Smooth muscle cell (in vitro differentiated cells): ENCODE measurements at regions not wholly inside any gene's neighbourhood (a gene's known extent, or its start where the extent isn't known, plus 50 kb on each side); places are given as distances from the start of the nearest gene placed in this dataset.

Experiments
- DNase-seq: peaks from one replicate; lab custom pipeline; 2025; ENCODE audit not compliant: unreplicated experiment; lab: John Stamatoyannopoulos, UW
- H2AFZ ChIP-seq: fragments of 200-600 bp; sonication (generic); 2 replicates; pipeline ENCODE4 v1.6.0; 2016; ENCODE audit warnings: antibody characterized with exemption, low read depth, mild to moderate bottlenecking
- H3F3A ChIP-seq: fragments of 200-600 bp; sonication (generic); 2 replicates; pipeline ENCODE4 v1.6.0; 2017; ENCODE audit warnings: antibody characterized with exemption, low read depth
- H3K27ac ChIP-seq: fragments of 200-600 bp; sonication (generic); 2 replicates; pipeline ENCODE4 v1.5.1; 2016; ENCODE audit warnings: low read depth, mild to moderate bottlenecking
- H3K27me3 ChIP-seq: fragments of 200-600 bp; sonication (generic); 2 replicates; pipeline ENCODE4 v1.6.1; 2016; ENCODE audit warnings: low read depth, mild to moderate bottlenecking
- H3K36me3 ChIP-seq: fragments of 200-600 bp; sonication (generic); 2 replicates; pipeline ENCODE4 v1.5.1; 2016; ENCODE audit warnings: low read depth
- H3K4me1 ChIP-seq: fragments of 200-600 bp; sonication (generic); 2 replicates; pipeline ENCODE4 v1.5.1; 2016; ENCODE audit warnings: low read depth
- H3K4me2 ChIP-seq: fragments of 200-600 bp; sonication (generic); 2 replicates; pipeline ENCODE4 v1.6.0; 2016; ENCODE audit warnings: mild to moderate bottlenecking
- H3K4me3 ChIP-seq: fragments of 200-600 bp; sonication (generic); 2 replicates; pipeline ENCODE4 v1.5.1; 2016; ENCODE audit warnings: mild to moderate bottlenecking
- H3K79me2 ChIP-seq: fragments of 200-600 bp; sonication (generic); 2 replicates; pipeline ENCODE4 v1.6.0; 2016; ENCODE audit warnings: low read depth, mild to moderate bottlenecking
- H3K9ac ChIP-seq: fragments of 200-600 bp; sonication (generic); 2 replicates; pipeline ENCODE4 v1.6.0; 2016; ENCODE audit warnings: low read depth
- H3K9me3 ChIP-seq: fragments of 200-600 bp; sonication (generic); replicated peaks from 2 replicates; pipeline ENCODE4 v1.5.1; 2016; ENCODE audit warnings: low read depth
- H4K20me1 ChIP-seq: fragments of 200-600 bp; sonication (generic); 2 replicates; pipeline ENCODE4 v1.6.0; 2016; ENCODE audit warnings: low read depth
- WGBS: methylation state at CpG from one replicate; pipeline ENCODE4 v1.1.7; 2016; ENCODE audit warnings: low lambda C conversion rate; 5-methylcytosine and 5-hydroxymethylcytosine counted together
- TF ChIP-seq, protein P1 (sequence below): fragments of 200-600 bp; sonication (generic); IDR thresholded peaks from 2 replicates; pipeline ENCODE4 v1.5.1; 2017; ENCODE audit warnings: borderline replicate concordance, mild to moderate bottlenecking, antibody characterized with exemption; ENCODE audit not compliant: insufficient read depth, poor library complexity, severe bottlenecking

GRCh38 chr11:43561832-43562231, 118.7 kb upstream of the HSD17B12 start:
- Histone ChIP-seq H3K4me3 (no peak overlapping the region), H3F3A (no peaks in the 10 kb centered on the region), H3K79me2 (no peaks in the 10 kb centered on the region), H3K9ac (no peak overlapping the region), H3K27me3 (peaks cover 41% of the 10 kb centered on the region), H3K27ac (no peak overlapping the region), H4K20me1 (no peaks in the 10 kb centered on the region), H3K36me3 (no peaks in the 10 kb centered on the region), H2AFZ (no peak overlapping the region), H3K4me2 (no peak overlapping the region), H3K9me3 (no peaks in the 10 kb centered on the region), H3K4me1 (peaks cover 17% of the 10 kb centered on the region)
- DNase-seq = no peak
- 82% methylated on average over 3 of the region's 3 CpGs for WGBS
- TF ChIP-seq, protein P1, sequence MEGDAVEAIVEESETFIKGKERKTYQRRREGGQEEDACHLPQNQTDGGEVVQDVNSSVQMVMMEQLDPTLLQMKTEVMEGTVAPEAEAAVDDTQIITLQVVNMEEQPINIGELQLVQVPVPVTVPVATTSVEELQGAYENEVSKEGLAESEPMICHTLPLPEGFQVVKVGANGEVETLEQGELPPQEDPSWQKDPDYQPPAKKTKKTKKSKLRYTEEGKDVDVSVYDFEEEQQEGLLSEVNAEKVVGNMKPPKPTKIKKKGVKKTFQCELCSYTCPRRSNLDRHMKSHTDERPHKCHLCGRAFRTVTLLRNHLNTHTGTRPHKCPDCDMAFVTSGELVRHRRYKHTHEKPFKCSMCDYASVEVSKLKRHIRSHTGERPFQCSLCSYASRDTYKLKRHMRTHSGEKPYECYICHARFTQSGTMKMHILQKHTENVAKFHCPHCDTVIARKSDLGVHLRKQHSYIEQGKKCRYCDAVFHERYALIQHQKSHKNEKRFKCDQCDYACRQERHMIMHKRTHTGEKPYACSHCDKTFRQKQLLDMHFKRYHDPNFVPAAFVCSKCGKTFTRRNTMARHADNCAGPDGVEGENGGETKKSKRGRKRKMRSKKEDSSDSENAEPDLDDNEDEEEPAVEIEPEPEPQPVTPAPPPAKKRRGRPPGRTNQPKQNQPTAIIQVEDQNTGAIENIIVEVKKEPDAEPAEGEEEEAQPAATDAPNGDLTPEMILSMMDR = no peak

GRCh38 chr11:43567396-43567975, 113.1 kb upstream of the HSD17B12 start:
- no peaks in the 10 kb centered on the region for H3K36me3 ChIP-seq
- peaks cover 57% of the 10 kb centered on the region for H3K27me3 ChIP-seq
- H3K4me3 ChIP-seq = no peak overlapping the region
- H2AFZ ChIP-seq = no peak overlapping the region
- H3K4me1 ChIP-seq = no peaks in the 10 kb centered on the region
- no peak for DNase-seq
- no peaks in the 10 kb centered on the region for H3F3A ChIP-seq
- no peaks in the 10 kb centered on the region for H3K9me3 ChIP-seq
- H3K27ac ChIP-seq = no peak overlapping the region
- no peak overlapping the region for H3K4me2 ChIP-seq
- H3K79me2 ChIP-seq = no peaks in the 10 kb centered on the region
- no peaks in the 10 kb centered on the region for H4K20me1 ChIP-seq
- TF ChIP-seq, protein P1 = peak; percentile 66
- no peak overlapping the region for H3K9ac ChIP-seq
- WGBS = 20% methylated on average over 5 of the region's 5 CpGs

DNA sequence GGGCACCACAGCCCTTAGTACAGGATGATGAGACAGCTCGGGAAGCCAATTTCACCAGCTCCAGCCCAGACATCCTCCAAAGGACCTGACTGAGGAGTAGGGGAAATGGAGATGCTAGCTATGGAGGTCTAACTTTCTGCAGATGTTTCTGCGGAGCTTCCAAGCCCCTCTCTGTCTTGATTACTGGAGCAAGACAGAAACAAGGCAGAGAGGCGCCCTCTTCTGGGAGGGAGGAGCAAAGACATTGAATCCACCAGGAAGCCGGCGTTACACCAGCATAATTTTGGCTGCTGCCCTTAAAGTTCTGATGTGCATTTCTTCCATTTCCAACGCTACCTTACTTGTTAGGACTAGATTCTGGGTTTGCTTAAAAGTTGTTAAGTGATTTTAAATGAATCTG, 107.3 kb upstream of the HSD17B12 start:
- Histone ChIP-seq H3K4me1 (peaks cover 20% of the 10 kb centered on the region), H2AFZ (no peak overlapping the region), H3K27ac (no peak overlapping the region), H4K20me1 (no peaks in the 10 kb centered on the region), H3K79me2 (no peaks in the 10 kb centered on the region), H3K4me2 (no peak overlapping the region), H3K36me3 (no peaks in the 10 kb centered on the region), H3K27me3 (peaks cover 91% of the 10 kb centered on the region), H3F3A (no peaks in the 10 kb centered on the region), H3K9ac (no peak overlapping the region), H3K4me3 (no peak overlapping the region), H3K9me3 (no peaks in the 10 kb centered on the region)
- TF ChIP-seq, protein P1 = peak; percentile 50
- no peak for DNase-seq
- 16% methylated on average over 6 of the region's 6 CpGs for WGBS

DNA sequence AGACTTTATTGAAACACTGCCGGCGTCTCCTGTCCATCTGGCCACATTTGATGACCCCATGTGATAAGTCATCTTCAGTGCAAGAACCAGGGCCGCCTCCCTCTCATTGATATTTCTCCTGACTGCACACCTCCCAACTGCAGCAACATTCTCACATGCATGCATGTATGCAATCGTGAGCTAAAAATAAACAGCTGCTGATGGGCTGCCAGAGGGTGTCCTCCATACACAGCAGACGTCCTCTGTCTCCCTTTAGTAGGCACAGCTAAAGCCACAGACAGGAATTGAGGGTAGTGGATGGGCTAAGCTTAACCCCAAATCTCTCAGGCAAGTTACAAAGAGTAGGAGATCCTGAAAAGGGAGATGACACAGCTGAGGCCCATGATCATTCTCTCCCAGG, 106.7 kb upstream of the HSD17B12 start:
- Histone ChIP-seq H3K9ac (no peak overlapping the region), H3K27ac (no peak overlapping the region), H3K27me3 (peaks cover 90% of the 10 kb centered on the region), H3K4me3 (no peak overlapping the region), H3K4me1 (peaks cover 20% of the 10 kb centered on the region), H3K36me3 (no peaks in the 10 kb centered on the region), H3K79me2 (no peaks in the 10 kb centered on the region), H3K4me2 (no peak overlapping the region), H4K20me1 (no peaks in the 10 kb centered on the region), H3K9me3 (no peaks in the 10 kb centered on the region), H2AFZ (no peak overlapping the region), H3F3A (no peaks in the 10 kb centered on the region)
- TF ChIP-seq, protein P1 = no peak
- 48% methylated on average over 5 of the region's 5 CpGs for WGBS
- DNase-seq = no peak
